Gastrocnemius medialis (tissue), 4 donors: ENCODE measurements at regions not wholly inside any gene's neighbourhood (a gene's known extent, or its start where the extent isn't known, plus 50 kb on each side); places are given as distances from the start of the nearest gene placed in this dataset.
A peak's percentile ranks its signal among the peaks of the same experiment; 100 is the strongest.

Source experiments
- ATAC-seq, 2 donors: fragments of 150-250 bp; one replicate each; pipeline ENCODE4 v1.9.1; 2016
- DNase-seq, 2 donors: peaks; one replicate each; pipeline ENCODE4 v3.0.0-alpha.2; 2019
- H3K27ac ChIP-seq, 4 donors: fragments of 200-600 bp; sonication (generic); 1 replicate in 1 of 4; 2 replicates in 3 of 4; pipeline ENCODE4 v1.5.1; 2016 to 2018; ENCODE audit warnings: mild to moderate bottlenecking in 2 of 4, moderate library complexity in 1 of 4
- H3K27me3 ChIP-seq, 3 donors: fragments of 200-600 bp; sonication (generic) in 2 of 3; 1 replicate in 1 of 3; 2 replicates in 2 of 3; pipeline versions ENCODE4 v1.5.1 to v1.6.0; 2016 to 2019; ENCODE audit warnings: mild to moderate bottlenecking in 1 of 3, moderate library complexity in 1 of 3
- H3K36me3 ChIP-seq, 2 donors: fragments of 200-600 bp; sonication (generic) in 1 of 2; one replicate each; pipeline ENCODE4 v1.5.1; 2017 to 2018
- H3K4me1 ChIP-seq, 2 donors: fragments of 200-600 bp; sonication (generic) in 1 of 2; one replicate each; pipeline ENCODE4 v1.5.1; 2016 to 2017; ENCODE audit warnings: mild to moderate bottlenecking in 2 of 2
- H3K4me3 ChIP-seq, 4 donors: fragments of 200-600 bp; sonication (generic) in 3 of 4; 1 replicate in 1 of 4; 2 replicates in 3 of 4; pipeline ENCODE4 v1.5.1; 2016 to 2019; ENCODE audit warnings: mild to moderate bottlenecking in 2 of 4
- H3K9me3 ChIP-seq, 3 donors: fragments of 200-600 bp; sonication (generic) in 2 of 3; 1 replicate in 1 of 3; 2 replicates in 2 of 3; pipeline ENCODE4 v1.5.1; 2016 to 2019
- POLR2A ChIP-seq, 2 donors: fragments of 450-650 bp; IDR thresholded peaks; one replicate each; pipeline ENCODE4 v1.6.1; 2017; ENCODE audit warnings: antibody characterized with exemption in 2 of 2, mild to moderate bottlenecking in 2 of 2, moderate library complexity in 2 of 2
- in situ Hi-C, 4 donors: fragments of 200-750 bp; cut with MboI; loops; one replicate each; pipeline versions ENCODE4 v1.15.0 to v1.8.0; 2017; ENCODE audit warnings: low sequenced_read_pairs in 4 of 4
- intact Hi-C: fragments of 100-400 bp; cut with DNase I; formaldehyde crosslinking; loops from one replicate; pipeline ENCODE4 v1.15.1; 2023; ENCODE audit warnings: low total_unique reads
- TF ChIP-seq, protein P1 (sequence below), 5 experiments: fragments of 450-650 bp in 3 of 5; fragments of 200-600 bp in 2 of 5; sonication (generic) in 2 of 5; IDR thresholded peaks in 4 of 5; conservative IDR thresholded peaks in 1 of 5; 1 replicate in 4 of 5; 2 replicates in 1 of 5; pipeline ENCODE4 v1.5.1; 2016 to 2019; ENCODE audit warnings: antibody characterized with exemption in 5 of 5, mild to moderate bottlenecking in 3 of 5, moderate library complexity in 3 of 5

DNA sequence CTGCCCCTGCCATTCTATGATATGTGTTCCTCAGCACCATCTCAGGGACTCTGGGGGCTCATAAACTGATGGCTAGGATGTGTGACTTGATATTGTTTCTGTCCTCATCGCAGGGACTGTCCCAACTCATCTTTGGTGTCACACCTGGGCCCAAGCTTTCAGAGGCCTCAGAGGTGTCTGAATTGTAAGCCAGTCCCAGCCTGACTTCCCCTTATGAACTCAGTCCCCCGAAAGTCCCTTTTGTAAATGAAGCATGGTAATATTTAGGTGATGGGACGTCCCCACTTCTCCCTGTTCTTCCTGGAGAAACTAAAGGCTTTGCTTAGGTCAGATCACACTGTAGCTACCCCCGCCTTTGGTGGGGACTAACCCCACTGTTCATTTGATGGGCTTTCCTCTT lies 142.4 kb upstream of the TLE3 start:
- intact Hi-C loops: no loop called here
- Histone ChIP-seq H3K4me1 (peaks cover 0 to 2% of the 10 kb centered on the region in 2 donors), H3K4me3 (no peak overlapping the region), H3K27ac (no peak overlapping the region), H3K9me3 (no peaks in the 10 kb centered on the region), H3K27me3 (no peaks in the 10 kb centered on the region), H3K36me3 (no peaks in the 10 kb centered on the region)
- no peak for DNase-seq
- in situ Hi-C loops: no loop called here
- ATAC-seq: no peak
- TF ChIP-seq, protein P1, sequence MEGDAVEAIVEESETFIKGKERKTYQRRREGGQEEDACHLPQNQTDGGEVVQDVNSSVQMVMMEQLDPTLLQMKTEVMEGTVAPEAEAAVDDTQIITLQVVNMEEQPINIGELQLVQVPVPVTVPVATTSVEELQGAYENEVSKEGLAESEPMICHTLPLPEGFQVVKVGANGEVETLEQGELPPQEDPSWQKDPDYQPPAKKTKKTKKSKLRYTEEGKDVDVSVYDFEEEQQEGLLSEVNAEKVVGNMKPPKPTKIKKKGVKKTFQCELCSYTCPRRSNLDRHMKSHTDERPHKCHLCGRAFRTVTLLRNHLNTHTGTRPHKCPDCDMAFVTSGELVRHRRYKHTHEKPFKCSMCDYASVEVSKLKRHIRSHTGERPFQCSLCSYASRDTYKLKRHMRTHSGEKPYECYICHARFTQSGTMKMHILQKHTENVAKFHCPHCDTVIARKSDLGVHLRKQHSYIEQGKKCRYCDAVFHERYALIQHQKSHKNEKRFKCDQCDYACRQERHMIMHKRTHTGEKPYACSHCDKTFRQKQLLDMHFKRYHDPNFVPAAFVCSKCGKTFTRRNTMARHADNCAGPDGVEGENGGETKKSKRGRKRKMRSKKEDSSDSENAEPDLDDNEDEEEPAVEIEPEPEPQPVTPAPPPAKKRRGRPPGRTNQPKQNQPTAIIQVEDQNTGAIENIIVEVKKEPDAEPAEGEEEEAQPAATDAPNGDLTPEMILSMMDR (IDR thresholded peaks at IDR 0.05 in 4 of 5, conservative IDR thresholded peaks at IDR 0.05 in 1 of 5): no peak
- no peak for TF ChIP-seq POLR2A (IDR thresholded peaks at IDR 0.05)

DNA sequence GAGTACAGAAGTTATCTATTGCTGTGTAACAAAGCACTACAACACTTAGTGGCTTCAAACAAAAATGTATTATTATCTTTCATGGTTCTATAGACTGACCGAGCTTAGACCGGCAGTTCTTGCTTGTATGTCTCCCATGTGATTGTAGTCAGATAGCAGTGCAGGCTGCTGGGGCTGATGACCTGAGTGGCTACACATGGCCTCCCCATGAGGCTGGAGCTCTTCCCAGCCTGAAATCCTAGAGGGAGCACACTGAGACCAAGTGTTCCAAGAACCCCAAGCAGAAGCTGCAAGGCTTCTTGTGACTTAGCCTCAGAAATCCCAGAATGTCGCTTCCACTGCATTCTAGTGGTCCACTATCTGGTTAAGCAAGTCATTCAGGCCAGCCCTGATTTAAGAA lies 141.2 kb upstream of the TLE3 start:
- Histone ChIP-seq H3K27ac (no peak overlapping the region), H3K27me3 (no peaks in the 10 kb centered on the region), H3K36me3 (no peaks in the 10 kb centered on the region), H3K4me1 (no peaks in the 10 kb centered on the region), H3K9me3 (no peaks in the 10 kb centered on the region), H3K4me3 (no peak overlapping the region)
- in situ Hi-C loops (no loop called here), intact Hi-C loops (no loop called here)
- TF ChIP-seq, protein P1 (IDR thresholded peaks at IDR 0.05 in 4 of 5, conservative IDR thresholded peaks at IDR 0.05 in 1 of 5): no peak
- TF ChIP-seq POLR2A (IDR thresholded peaks at IDR 0.05): no peak
- ATAC-seq (peak; percentile 74 to 86), DNase-seq (peak; percentile 37 to 46)

- in situ Hi-C loops (no loop called here), intact Hi-C loops (no loop called here)
- no peak for DNase-seq
- Histone ChIP-seq H3K4me1 (no peaks in the 10 kb centered on the region), H3K27ac (no peak overlapping the region), H3K4me3 (no peak overlapping the region), H3K9me3 (no peaks in the 10 kb centered on the region), H3K36me3 (no peaks in the 10 kb centered on the region), H3K27me3 (no peaks in the 10 kb centered on the region)
- TF ChIP-seq POLR2A (IDR thresholded peaks at IDR 0.05): no peak
- TF ChIP-seq, protein P1 (IDR thresholded peaks at IDR 0.05 in 4 of 5, conservative IDR thresholded peaks at IDR 0.05 in 1 of 5): no peak
- ATAC-seq: no peak
Observed at GRCh38 chr15:70237626-70238025, 139.9 kb upstream of the TLE3 start.

- DNase-seq (no peak), ATAC-seq (no peak)
- TF ChIP-seq, protein P1 (IDR thresholded peaks at IDR 0.05 in 4 of 5, conservative IDR thresholded peaks at IDR 0.05 in 1 of 5): no peak
- TF ChIP-seq POLR2A (IDR thresholded peaks at IDR 0.05): no peak
- Histone ChIP-seq H3K27me3 (peaks cover 0 to 2% (median 0%) of the 10 kb centered on the region in 3 donors), H3K4me3 (no peak overlapping the region), H3K4me1 (no peaks in the 10 kb centered on the region), H3K36me3 (no peaks in the 10 kb centered on the region), H3K27ac (no peak overlapping the region), H3K9me3 (peaks cover 0 to 6% (median 1%) of the 10 kb centered on the region in 3 donors)
- intact Hi-C loops (no loop called here), in situ Hi-C loops (no loop called here)
Observed at GRCh38 chr15:70236341-70237086, 138.8 kb upstream of the TLE3 start.
